ENCODE measurements at regions not wholly inside any gene's neighbourhood (a gene's known extent, or its start where the extent isn't known, plus 50 kb on each side); places are given as distances from the start of the nearest gene placed in this dataset.

DNA sequence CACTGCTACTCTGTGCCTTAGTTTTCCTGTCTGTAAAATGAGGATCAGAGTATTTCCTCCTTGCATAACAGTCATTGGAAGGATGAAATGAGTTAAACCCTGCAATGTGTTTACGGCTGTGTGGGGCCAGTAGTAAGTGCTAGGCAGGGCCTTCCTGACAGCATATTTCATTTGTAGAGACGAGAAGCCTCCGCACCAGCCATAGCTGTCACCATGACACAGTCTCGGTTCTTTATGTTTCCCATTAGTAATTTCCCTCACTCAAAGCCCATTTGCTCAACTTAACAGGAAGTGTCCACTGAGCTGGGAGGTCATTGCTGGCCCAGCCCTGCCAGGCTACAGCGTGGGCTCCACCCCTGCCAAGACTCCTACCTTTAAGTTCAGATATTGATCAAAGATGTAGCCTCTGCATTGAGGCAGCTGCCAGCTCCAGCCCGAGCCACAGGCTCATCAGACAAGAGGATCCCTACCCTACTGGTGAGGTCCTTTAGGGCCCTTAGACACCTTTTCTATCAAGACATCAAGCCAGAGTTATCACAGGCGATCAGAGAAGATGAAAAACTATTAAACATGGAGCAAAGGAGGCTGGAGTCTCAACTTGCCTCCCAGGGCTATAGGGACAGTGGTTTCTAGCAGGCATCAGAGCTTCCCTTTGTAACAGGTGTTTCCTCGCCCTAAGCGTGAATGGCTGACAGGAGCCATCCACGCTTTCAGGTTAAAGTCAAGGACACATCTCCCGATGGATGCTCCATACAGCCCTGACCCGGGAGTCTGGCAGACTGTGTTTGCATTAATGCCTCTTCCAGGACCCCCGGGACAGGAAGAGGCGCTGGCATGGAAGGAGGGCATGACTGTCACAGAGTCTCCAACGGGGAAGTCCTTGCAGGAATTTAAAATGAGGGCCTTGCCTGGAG, 251.7 kb downstream of the NDUFA10 start:
- peaks cover 67% of the 10 kb centered on the region for H3K9me3 Mint-ChIP-seq
- H3K36me3 Mint-ChIP-seq (ENCODE audit: low read depth) = no peaks in the 10 kb centered on the region
- TF ChIP-seq, protein P1, sequence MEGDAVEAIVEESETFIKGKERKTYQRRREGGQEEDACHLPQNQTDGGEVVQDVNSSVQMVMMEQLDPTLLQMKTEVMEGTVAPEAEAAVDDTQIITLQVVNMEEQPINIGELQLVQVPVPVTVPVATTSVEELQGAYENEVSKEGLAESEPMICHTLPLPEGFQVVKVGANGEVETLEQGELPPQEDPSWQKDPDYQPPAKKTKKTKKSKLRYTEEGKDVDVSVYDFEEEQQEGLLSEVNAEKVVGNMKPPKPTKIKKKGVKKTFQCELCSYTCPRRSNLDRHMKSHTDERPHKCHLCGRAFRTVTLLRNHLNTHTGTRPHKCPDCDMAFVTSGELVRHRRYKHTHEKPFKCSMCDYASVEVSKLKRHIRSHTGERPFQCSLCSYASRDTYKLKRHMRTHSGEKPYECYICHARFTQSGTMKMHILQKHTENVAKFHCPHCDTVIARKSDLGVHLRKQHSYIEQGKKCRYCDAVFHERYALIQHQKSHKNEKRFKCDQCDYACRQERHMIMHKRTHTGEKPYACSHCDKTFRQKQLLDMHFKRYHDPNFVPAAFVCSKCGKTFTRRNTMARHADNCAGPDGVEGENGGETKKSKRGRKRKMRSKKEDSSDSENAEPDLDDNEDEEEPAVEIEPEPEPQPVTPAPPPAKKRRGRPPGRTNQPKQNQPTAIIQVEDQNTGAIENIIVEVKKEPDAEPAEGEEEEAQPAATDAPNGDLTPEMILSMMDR (IDR thresholded peaks at IDR 0.05) = no peak
- DNase-seq = no peak
- no peak overlapping the region for H3K27ac Mint-ChIP-seq
- no peak overlapping the region for H3K4me3 Mint-ChIP-seq
- H3K4me1 Mint-ChIP-seq (ENCODE audit: low read depth) = no peaks in the 10 kb centered on the region
- peaks cover 9% of the 10 kb centered on the region for H3K27me3 Mint-ChIP-seq (ENCODE audit: insufficient read depth)

DNA sequence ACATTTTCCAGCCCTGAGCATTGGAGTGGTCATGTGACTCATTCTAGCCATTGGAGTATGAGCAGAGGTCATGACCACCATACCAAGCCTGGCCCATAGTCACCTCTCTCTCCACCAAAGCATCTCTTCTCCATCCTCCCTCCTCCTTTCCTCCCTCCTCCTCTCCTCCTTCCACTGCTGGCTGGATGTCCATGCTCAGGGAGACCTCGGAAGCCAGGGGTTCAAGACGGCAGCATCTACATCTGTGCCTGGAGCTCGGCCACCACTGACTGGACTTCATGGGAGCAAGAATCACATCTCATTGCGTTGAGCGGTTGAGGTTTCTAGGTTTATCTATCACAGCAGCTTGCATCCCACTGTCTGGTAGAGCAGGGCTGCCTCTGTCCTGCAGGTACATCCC, 252.4 kb downstream of the NDUFA10 start:
- Mint-ChIP-seq H3K4me3 (no peak overlapping the region), H3K27ac (no peak overlapping the region)

DNA sequence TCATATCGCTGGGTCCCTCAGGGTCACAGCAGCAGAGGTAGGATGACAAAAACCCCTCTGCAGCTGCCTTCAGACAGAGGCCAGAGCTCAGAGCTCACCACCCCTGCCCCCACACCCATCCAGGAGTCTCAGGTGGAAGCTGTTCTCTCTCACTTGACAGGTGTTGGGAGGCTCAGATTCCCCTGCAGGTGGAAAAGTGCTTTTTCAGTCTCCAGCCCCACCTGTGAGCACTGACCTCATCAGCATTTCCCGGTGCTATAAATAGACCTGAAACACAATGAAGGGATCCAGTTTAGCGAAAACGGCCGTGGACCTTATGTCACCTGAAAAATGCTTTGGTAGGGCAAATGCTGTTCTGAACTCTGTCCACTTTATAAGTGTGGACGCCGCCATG, 254.9 kb downstream of the NDUFA10 start:
- Mint-ChIP-seq H3K9me3 (peaks cover 73% of the 10 kb centered on the region), H3K36me3 (ENCODE audit: low read depth) (0 out of 2 replicates have a peak, but pooled peaks cover 4% of the 10 kb centered on the region), H3K4me3 (no peak overlapping the region), H3K4me1 (ENCODE audit: low read depth) (no peaks in the 10 kb centered on the region), H3K27ac (no peak overlapping the region), H3K27me3 (ENCODE audit: insufficient read depth) (peaks cover 7% of the 10 kb centered on the region)
- no peak for DNase-seq
- TF ChIP-seq, protein P1 (IDR thresholded peaks at IDR 0.05) = no peak

More for the DNA sequence above, 252.4 kb downstream of the NDUFA10 start:
- Mint-ChIP-seq H3K9me3 (peaks cover 74% of the 10 kb centered on the region), H3K36me3 (ENCODE audit: low read depth) (0 out of 2 replicates have a peak, but pooled peaks cover 4% of the 10 kb centered on the region), H3K27me3 (ENCODE audit: insufficient read depth) (peaks cover 10% of the 10 kb centered on the region), H3K4me1 (ENCODE audit: low read depth) (no peaks in the 10 kb centered on the region)
- DNase-seq = no peak
- TF ChIP-seq, protein P1 (IDR thresholded peaks at IDR 0.05) = no peak

DNA sequence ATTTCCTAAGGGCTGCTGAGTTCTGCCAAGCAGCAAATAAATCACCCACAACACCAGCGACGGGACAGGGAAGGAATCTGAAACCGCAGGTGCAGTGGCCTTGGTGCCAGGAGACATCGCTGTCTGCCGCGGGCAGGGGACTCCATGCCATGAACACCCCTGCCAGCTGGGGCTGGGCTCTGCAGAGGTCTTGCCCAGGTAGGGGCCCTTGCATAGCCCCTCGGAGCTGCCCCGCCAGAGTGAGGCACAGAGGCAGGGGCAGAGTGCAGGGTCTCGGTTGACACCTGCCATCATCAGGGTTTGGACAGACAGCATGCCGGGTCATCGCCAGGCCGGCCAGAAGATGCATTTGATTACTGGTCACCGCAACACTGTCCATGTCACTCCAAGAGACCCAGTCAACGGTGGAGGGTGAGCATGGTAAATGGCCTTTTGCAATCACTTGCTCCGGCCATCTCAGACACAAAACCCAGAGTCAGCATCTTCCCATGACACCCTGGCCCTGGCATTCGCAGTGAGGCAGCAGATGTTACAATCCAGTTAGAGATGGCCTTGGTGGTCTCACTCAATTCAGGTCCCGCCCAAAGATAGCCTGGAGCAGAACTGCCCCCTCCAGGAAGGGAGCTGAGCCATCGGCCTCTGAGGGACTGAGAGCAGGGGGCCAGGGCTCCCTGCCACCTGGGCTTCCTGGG, 255.4 kb downstream of the NDUFA10 start:
- Mint-ChIP-seq H3K9me3 (peaks cover 76% of the 10 kb centered on the region), H3K36me3 (ENCODE audit: low read depth) (0 out of 2 replicates have a peak, but pooled peaks cover 4% of the 10 kb centered on the region), H3K4me1 (ENCODE audit: low read depth) (no peaks in the 10 kb centered on the region), H3K27me3 (ENCODE audit: insufficient read depth) (peaks cover 4% of the 10 kb centered on the region), H3K27ac (no peak overlapping the region), H3K4me3 (no peak overlapping the region)
- TF ChIP-seq, protein P1 (IDR thresholded peaks at IDR 0.05) = no peak
- DNase-seq = no peak

DNA sequence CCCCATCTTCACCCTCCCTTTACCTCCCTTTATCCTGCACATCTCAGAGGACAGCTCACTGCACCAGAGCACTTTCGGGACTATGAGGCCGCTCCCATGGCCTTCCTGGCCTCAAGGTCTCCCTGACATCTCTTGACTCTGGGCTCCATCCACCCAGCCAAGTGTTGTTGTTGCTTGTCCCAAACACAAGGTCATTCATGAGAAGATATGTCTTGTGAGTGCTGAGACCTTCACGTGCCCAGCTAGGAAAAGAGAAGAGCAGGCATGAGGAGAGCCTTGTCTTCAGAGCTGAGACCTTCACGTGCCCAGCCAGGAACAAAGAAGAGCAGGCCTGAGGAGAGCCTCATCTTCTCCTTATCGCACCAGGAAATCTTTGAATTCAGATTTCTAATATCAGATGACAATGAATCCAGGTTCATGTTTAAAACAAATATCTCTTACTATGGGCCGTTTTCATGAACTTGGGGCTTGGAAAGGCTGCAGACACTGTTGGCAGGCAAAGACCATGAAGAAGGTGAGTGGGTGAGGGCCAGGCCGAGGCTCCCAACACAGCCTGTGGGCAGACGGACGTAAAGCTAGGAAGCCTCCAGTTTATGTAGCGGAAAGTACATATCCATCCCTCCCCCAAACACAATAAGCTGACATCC, 256.1 kb downstream of the NDUFA10 start:
- Mint-ChIP-seq H3K27ac (no peak overlapping the region), H3K9me3 (peaks cover 73% of the 10 kb centered on the region), H3K4me3 (no peak overlapping the region), H3K4me1 (ENCODE audit: low read depth) (no peaks in the 10 kb centered on the region), H3K27me3 (ENCODE audit: insufficient read depth) (peaks cover 3% of the 10 kb centered on the region), H3K36me3 (ENCODE audit: low read depth) (0 out of 2 replicates have a peak, but pooled peaks cover 4% of the 10 kb centered on the region)
- TF ChIP-seq, protein P1 (IDR thresholded peaks at IDR 0.05) = no peak
- DNase-seq = no peak

Measured in HFFc6 (cell line).